ENCODE measurements at regions not wholly inside any gene's neighbourhood (a gene's known extent, or its start where the extent isn't known, plus 50 kb on each side); places are given as distances from the start of the nearest gene placed in this dataset.

- no peak for TF ChIP-seq CTCF (IDR thresholded peaks at IDR 0.05)
- no peak overlapping the region for H3K4me3 Mint-ChIP-seq
- peaks cover 1% of the 10 kb centered on the region; the same call in 1 of the 2 replicates for H3K27me3 Mint-ChIP-seq (ENCODE audit: insufficient read depth)
- no peak overlapping the region for H3K27ac Mint-ChIP-seq
- no peak for DNase-seq
- H3K36me3 Mint-ChIP-seq (ENCODE audit: low read depth) = no peaks in the 10 kb centered on the region
- H3K9me3 Mint-ChIP-seq = no peaks in the 10 kb centered on the region
- no peaks in the 10 kb centered on the region for H3K4me1 Mint-ChIP-seq (ENCODE audit: low read depth)
Measured at GRCh38 chr5:97635553-97635952, 452.5 kb upstream of the RIOK2 start.

- peaks cover 1% of the 10 kb centered on the region; the same call in 1 of the 2 replicates for H3K27me3 Mint-ChIP-seq (ENCODE audit: insufficient read depth)
Measured at GRCh38 chr5:97636766-97637165, 453.7 kb upstream of the RIOK2 start.

GRCh38 chr5:97641081-97641480 lies 458.0 kb upstream of the RIOK2 start:
- H3K36me3 Mint-ChIP-seq (ENCODE audit: low read depth) = no peaks in the 10 kb centered on the region
- H3K27me3 Mint-ChIP-seq (ENCODE audit: insufficient read depth) = peaks cover 1% of the 10 kb centered on the region; the same call in 1 of the 2 replicates
- no peak for DNase-seq
- no peaks in the 10 kb centered on the region for H3K9me3 Mint-ChIP-seq
- no peak overlapping the region for H3K4me3 Mint-ChIP-seq
- TF ChIP-seq CTCF (IDR thresholded peaks at IDR 0.05) = no peak
- no peaks in the 10 kb centered on the region for H3K4me1 Mint-ChIP-seq (ENCODE audit: low read depth)
- H3K27ac Mint-ChIP-seq = no peak overlapping the region

More at GRCh38 chr5:97636766-97637165, 453.7 kb upstream of the RIOK2 start:
- Mint-ChIP-seq H3K9me3 (no peaks in the 10 kb centered on the region), H3K36me3 (ENCODE audit: low read depth) (no peaks in the 10 kb centered on the region), H3K4me1 (ENCODE audit: low read depth) (no peaks in the 10 kb centered on the region), H3K27ac (no peak overlapping the region), H3K4me3 (no peak overlapping the region)
- TF ChIP-seq CTCF (IDR thresholded peaks at IDR 0.05) = no peak
- no peak for DNase-seq

- no peak overlapping the region for H3K27ac Mint-ChIP-seq
Measured at GRCh38 chr5:97644206-97644605, 461.2 kb upstream of the RIOK2 start.

GRCh38 chr5:97644896-97645295 lies 461.8 kb upstream of the RIOK2 start:
- no peaks in the 10 kb centered on the region for H3K9me3 Mint-ChIP-seq
- no peaks in the 10 kb centered on the region for H3K27me3 Mint-ChIP-seq (ENCODE audit: insufficient read depth)
- H3K4me1 Mint-ChIP-seq (ENCODE audit: low read depth) = no peaks in the 10 kb centered on the region
- no peak for TF ChIP-seq CTCF (IDR thresholded peaks at IDR 0.05)
- no peaks in the 10 kb centered on the region for H3K36me3 Mint-ChIP-seq (ENCODE audit: low read depth)
- no peak overlapping the region for H3K27ac Mint-ChIP-seq
- no peak for DNase-seq
- H3K4me3 Mint-ChIP-seq = no peak overlapping the region

More at GRCh38 chr5:97644206-97644605, 461.2 kb upstream of the RIOK2 start:
- H3K9me3 Mint-ChIP-seq = no peaks in the 10 kb centered on the region
- no peaks in the 10 kb centered on the region for H3K4me1 Mint-ChIP-seq (ENCODE audit: low read depth)
- H3K27me3 Mint-ChIP-seq (ENCODE audit: insufficient read depth) = no peaks in the 10 kb centered on the region
- H3K36me3 Mint-ChIP-seq (ENCODE audit: low read depth) = no peaks in the 10 kb centered on the region
- no peak for DNase-seq
- H3K4me3 Mint-ChIP-seq = no peak overlapping the region
- no peak for TF ChIP-seq CTCF (IDR thresholded peaks at IDR 0.05)

GRCh38 chr5:97657239-97657638 lies 474.2 kb upstream of the RIOK2 start:
- DNase-seq = no peak
- H3K27ac Mint-ChIP-seq = no peak overlapping the region
- H3K4me1 Mint-ChIP-seq (ENCODE audit: low read depth) = no peaks in the 10 kb centered on the region

More at GRCh38 chr5:97657239-97657638, 474.2 kb upstream of the RIOK2 start:
- Mint-ChIP-seq H3K36me3 (ENCODE audit: low read depth) (no peaks in the 10 kb centered on the region), H3K9me3 (no peaks in the 10 kb centered on the region), H3K27me3 (ENCODE audit: insufficient read depth) (no peaks in the 10 kb centered on the region; the same call in 1 of the 2 replicates), H3K4me3 (no peak overlapping the region)
- no peak for TF ChIP-seq CTCF (IDR thresholded peaks at IDR 0.05)

Data from HFFc6 (cell line).